GM18868 (cell line): ENCODE measurements at regions not wholly inside any gene's neighbourhood (a gene's known extent, or its start where the extent isn't known, plus 50 kb on each side); places are given as distances from the start of the nearest gene placed in this dataset.
A peak's percentile ranks its signal among the peaks of the same experiment; 100 is the strongest.
"Not testable (repeated sequence)": the region's sequence is repeated elsewhere in the genome, so short reads cannot be mapped to it uniquely, and the experiment has no call there.

Experiments used
- ATAC-seq: cut with Tn5 transposase; IDR thresholded peaks from one replicate; pipeline ENCODE4 v1.9.1; 2021; ENCODE audit warnings: mild to moderate bottlenecking, moderate library complexity; ENCODE audit not compliant: unreplicated experiment

DNA sequence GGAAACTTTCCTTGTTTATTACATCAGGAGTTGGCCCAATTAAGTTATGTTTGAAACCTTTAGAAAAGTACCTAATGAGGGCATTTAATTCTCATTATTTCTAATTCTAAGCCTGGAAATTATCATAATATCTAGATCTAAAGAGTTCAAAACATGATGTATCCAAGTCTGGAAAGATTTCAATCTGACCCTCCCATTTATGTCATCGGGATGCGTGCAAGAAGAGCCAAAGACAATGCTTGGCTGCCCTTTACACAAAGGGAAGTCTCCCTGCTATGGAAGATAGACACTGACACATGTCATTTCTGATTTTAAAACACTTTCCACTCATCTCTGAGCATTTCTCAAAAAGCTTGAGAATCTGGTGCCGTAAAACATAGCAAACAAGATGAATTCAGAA is 222.4 kb downstream of the ANTXR2 start:
- ATAC-seq, result no peak

DNA sequence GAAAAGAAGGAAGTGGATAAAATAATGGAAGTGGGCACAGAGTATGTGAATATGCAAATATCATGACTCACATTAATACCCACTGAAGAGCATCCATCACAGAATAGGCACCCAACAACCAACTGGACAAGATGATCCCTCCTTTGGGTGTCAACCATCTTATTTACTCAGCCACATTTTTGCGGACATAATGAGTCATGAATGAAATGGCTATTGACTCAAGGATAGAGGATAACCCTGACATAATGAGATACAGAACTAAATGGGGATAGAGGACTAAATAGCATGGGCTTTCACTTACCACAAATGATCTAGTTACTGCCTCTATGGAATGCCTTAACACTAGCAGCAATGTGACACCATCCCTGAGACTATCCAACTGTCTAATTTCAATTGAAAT is 224.7 kb downstream of the ANTXR2 start:
- ATAC-seq, result no peak

DNA sequence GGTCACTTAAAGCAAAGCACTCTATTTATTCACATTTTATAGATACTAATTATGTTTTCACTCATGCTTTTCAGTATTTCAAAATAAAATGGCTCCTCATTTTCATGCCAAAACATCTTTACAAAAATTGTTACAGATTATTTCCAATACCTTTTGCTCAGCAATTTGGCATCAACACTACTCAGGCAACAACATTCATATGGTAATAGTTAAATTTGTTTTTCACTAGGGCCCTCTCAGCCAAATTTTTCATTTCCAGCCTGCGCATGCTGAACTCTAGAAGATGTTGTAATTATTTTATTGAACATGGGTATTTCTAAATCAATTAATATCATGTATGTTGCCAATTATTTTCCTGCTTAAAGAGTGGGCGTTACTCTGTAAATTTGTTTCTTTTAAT is 225.6 kb downstream of the ANTXR2 start:
- ATAC-seq, result no peak

DNA sequence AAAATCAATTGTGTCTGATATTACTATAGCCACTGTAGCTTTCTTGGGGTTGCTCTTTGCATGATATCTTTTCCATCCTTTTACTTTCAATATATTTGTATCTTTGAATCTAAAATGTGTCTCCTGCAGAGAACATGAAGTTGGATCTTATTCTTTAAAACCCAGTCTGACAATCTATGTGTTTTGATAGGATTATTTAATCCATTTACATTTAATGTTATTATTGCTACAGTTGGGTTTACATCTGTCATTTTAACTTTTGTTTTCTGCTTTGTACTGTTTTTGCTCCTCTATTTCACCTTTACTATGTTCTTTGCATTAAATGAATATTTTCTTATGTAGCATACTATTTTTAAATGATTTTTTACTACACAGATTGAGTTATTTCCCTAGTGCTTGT is 230.9 kb downstream of the ANTXR2 start:
- ATAC-seq, result no peak

DNA sequence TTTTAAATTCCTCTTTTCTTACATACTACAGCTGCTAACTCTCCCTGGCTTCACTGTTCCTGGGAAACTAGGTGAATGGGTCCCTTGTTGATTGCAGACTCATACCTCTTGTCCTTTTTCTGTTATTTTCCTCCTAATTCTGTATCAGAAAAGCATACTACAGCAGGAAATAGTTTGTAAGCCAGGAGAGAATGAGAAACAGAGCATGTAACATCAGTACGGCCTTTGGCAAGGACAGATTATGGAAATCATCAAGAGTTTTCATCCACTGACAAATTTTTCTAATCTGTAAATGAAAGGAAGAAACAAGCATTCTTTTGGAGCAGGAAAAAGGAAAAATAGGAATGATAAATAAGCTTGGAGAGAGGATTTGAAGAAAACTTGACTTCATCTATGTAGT is 239.2 kb downstream of the ANTXR2 start:
- no peak for ATAC-seq

DNA sequence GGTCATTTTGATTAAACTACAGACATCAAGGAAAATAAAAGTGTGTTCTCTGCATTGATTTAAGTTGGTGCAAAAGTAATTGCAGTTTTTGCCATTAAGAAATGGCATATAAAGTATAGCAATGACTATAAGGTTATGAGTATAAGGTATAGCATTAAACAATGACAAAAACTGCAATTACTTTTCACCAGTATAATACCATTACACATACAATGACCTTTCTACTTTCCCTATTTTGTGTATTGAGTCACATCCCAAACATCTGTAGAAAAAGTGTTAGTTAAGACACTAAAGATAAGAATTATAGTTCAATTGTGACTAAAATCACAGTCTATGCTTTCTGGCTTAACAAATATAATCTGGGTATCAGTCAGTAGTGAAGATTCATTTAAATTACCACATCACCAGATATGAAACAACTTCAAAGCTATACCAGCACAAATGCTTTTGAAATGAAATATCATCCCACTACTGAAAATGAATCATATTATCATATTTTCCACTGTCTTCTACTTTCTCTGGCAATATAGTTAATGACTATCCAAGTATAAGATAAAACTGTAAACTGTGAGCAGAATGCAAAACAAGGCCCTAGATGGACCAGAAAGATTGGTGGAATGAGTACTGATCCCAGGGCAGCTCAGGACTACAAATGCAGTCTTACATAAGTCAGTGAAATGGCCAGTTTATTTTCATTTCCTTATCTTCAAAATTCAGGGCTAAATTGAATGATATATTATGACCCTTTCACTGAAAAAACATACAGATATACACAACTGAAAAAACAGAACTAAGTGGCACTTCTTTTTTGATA is 241.1 kb downstream of the ANTXR2 start:
- no peak for ATAC-seq

DNA sequence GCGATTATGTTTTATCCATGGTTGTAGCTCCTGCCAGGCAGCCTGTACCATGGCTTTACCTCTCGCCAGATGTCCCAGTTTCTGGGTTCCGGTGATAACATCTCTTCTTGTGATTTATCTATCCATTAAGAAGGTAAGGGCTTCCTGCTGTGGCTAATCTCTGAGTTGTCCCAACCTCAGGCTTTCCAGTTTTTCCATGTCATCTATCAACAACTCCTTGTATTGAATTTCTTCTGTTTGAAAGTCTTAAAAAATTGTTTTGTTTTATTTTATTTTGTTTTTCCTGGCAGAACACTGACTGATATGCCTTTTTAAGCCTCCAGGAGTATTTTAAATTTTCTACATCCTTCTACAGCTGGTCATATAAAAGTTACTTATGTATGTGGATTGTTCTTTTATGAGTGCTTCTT is 241.9 kb downstream of the ANTXR2 start:
- no peak for ATAC-seq

DNA sequence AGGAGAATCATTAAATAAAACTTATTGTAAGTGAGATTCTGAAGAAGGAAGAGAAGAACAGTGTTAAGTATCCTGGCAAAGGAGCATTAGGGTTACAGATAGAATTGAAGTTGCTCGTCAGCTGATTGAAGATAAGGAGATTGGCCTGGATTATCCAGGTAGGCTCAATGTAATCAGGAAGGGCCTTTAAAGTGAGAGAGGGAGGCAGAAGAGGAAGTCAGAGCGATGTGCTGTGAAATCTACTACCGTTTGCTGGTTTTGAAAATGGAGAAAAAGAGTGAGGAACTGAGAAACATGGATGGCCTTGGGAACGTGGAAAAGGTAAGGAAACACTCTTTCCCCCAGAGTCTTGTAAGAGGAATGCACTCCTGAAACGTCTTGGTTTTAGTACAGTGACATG is 245.7 kb downstream of the ANTXR2 start:
- ATAC-seq, result no peak

DNA sequence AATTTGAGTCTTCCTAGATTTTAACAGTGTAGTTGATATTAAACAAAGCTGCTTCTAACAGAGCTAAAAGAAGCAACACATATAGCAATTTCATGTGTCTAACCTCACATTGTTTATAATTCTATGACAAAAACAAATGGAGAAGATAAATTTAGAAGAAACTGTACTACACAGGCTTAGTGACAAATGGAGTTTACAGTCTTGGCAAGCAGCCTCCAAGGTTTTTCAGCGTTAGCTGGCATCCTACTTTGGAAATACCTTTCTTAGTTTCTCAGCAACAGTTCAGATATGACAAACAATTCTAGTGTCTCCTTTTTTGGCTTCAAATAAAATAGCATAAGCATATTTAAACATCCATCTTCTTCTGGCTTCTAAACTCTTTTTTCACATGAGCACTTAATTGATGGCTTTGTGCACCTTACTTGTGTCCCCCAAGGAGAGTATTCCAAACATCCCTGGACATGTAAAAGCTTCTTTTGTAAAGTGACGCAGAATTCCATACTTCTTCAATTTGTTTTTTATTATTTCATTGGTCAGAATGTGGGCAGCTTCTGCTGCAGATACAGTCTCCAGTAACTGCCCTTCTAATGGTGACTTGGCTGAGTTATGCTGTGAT is 249.8 kb downstream of the ANTXR2 start:
- ATAC-seq, result no peak

DNA sequence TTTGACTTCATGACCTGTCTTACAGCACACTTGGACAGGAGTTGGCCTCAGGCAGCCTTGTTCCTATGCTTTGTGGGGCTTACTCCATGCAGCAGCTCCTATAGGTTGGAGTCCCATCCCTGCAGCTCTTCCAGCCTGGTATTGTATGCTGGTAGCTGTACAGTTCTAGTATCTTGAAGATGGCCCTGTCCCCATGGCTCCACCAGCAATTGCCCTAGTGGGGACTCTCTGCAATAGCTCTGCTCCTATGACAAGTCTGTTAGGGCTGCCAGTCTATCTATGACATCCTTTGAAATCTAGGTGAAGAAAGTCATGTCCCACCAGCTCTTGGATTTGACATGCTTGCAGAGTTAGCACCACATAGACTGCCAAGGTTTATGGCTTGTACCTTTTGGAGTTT is 252.6 kb downstream of the ANTXR2 start:
- ATAC-seq, result peak; percentile 72

DNA sequence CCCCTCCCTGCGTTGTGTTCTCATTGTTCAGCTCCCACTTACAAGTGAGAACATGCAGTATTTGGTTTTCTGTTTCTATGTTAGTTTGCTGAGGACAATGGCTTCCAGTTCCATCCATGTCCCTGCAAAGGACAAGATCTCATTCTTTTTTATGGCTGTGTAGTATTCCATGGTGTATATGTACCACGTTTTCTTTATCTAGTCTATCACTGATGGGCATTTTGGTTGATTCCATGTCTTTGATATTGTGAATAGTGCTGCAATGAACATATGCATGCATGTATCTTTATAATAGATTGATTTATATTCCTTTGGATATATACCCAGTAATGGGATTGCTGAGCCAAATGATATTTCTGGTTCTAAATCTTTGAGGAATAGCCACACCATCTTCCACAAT is 265.1 kb downstream of the ANTXR2 start:
- ATAC-seq, result not testable (repeated sequence)

DNA sequence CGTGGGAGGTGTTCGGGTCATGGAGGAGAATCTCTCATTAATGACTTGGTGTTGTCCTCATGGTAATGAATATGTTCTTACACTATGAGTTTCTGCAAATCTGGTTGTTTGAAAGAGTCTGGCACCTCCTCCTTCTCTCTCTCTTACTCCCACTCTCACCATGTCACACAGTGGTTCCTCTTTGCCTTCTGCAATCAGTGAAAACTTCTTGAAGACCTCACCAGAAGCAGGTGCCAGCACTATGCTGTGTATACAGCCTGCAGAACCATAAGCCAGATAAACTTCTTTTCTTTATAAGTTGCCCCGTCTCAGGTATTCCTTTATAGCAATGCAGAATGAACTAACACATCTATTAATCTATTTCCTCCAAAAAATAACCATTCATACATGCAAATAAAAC is 275.0 kb downstream of the ANTXR2 start:
- ATAC-seq, result no peak

DNA sequence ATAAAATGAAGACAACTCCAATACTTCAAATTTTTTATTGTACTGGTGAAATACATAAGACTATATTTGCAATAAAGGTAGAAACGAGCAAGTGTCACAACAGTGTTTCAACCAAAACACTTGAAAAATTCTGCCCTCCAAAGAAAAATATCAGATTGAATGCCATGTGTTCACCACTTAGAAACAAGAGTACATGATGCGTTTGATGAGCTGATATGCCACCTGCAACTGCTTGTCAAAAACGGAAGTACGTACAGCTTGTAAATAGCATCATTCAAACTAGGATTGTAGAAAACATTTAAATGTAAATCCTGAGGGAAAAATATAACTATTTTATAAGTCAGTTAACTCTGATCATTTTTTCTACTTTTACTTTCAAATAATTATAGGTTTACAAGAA is 276.1 kb downstream of the ANTXR2 start:
- no peak for ATAC-seq

DNA sequence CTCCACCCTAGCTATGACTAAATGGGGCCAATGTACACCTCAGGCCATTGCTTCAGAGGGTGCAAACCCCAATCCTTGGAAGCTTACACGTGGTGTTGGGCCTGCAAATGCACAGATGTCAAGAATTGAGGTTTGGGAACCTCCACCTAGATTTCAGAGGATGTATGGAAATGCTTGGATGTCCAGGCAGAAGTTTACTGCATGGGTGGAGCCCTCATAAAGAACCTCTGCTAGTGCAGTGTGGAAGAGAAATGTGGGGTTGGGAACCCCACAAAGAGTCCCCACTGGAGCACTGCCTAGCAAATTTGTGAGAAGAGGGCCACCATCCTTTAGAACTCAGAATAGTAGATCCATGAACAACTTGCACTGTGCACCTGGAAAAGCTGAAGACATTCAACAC is 284.1 kb downstream of the ANTXR2 start:
- ATAC-seq, result no peak

DNA sequence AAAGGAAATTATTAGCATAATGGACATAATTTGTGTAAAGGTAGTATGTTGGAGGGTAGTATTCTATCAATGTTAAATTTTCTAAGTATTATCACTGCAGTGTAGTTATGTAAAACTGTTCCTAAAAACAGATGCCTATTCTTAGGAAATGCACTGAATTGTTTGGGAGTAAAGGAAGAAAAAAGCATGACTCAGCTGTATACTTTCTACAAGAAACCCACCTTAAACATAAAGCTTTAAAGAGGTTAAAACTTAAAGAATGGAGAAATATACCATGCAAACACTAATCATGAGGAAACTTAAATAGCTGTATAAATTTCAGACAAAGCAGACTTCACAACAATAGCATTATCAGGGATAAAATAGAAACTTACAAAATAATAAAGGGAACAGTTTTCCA is 292.9 kb downstream of the ANTXR2 start:
- no peak for ATAC-seq

DNA sequence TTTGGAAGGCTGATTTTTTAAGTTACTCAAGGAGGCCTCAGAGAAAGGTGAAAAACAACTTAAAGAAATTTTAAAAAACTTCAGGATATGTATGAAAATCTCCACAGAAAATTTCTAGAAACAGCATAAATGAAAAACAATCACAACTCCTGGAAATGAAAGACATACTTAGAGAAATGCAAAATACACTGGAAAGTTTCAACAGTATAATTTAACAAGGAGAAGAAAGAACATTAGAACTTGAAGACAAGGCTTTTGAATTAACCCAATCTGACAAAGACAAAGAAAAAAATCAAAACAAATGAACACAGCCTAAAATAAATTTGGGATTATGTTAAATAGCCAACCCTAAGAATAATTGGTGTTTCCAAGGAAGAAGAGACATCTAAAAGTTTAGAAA is 300.5 kb downstream of the ANTXR2 start:
- no peak for ATAC-seq

DNA sequence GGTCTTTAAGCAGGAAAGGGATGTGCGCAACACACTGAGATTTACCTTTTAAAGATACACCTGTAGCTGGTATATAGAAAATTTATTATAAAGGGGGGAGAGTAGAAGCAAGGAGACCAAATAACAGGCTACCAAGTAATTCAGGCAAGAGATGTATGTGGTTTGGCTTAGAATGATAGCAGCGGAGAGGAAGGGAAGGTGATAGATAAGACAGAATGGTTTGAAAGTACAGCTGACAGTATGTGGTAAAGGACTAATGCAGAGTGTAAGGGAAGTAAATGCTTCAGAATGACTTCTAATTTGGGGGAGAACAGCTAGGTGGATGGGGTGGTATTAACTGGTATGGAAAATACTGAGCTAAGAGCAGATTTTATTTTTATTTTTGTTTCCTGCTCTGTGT is 308.9 kb downstream of the ANTXR2 start:
- no peak for ATAC-seq

DNA sequence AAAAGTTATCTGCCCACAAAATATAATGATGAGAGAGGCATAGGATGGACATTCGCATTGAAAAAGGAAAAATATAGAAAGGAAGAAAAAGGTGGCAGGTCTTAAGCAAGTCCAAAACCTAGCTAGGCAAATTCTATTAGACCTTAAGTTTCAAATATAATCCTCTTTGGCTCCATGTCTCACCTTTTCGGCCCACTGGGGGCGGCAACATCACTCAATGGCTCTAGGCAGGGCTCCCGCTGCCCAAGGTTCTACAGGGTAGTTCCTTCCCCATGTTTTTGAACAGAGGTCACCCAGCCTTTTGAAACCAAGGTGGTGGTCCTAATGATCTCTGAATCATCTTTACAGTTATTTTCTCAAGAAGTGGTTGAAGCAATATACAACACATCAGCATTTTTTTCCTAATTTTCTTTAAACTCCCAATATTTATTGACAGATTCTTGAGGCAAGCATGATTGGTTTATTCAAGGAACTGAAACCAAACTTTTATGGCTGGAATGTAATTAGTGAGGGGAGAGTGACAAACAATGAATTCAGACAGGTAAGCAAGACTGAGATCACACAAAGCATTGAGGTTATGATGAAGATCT is 309.4 kb downstream of the ANTXR2 start:
- no peak for ATAC-seq

DNA sequence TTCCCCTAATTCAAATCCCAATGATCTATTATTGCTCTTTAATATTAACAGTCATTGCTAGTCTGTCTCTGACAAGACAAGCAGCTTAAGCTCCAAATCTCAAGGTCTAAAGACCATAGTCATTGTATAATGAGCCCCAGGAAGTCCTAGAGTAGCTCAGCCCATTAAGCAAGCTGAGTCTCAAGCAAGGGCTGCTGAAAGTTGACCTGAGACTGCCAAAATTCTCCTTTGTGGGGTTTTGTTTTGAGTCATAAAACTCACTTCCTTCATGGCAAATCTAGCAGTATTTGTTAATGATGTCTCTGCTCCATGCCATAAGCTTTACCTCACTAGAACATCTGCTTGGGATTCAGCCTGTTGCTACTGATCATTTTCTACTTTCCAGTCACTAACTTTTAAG is 313.2 kb downstream of the ANTXR2 start:
- ATAC-seq, result peak; percentile 79

DNA sequence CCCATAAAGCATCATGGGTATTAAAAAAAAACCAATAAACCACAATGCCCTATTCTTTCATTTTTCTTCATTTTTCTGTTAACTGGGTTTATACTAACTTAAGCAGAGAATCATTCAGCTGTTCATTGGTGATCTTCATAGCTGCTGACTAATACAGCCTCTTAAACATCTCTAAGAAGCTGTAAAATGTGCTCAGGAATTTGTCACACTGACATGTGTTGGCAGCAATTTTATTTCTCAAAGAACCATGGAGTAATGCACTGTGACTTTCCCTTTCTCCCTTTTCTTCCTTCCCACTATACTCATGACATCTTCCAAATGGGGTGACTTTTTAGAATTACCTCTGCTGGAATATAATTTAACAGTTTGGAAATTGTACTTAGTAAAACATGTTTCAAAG is 315.4 kb downstream of the ANTXR2 start:
- no peak for ATAC-seq

DNA sequence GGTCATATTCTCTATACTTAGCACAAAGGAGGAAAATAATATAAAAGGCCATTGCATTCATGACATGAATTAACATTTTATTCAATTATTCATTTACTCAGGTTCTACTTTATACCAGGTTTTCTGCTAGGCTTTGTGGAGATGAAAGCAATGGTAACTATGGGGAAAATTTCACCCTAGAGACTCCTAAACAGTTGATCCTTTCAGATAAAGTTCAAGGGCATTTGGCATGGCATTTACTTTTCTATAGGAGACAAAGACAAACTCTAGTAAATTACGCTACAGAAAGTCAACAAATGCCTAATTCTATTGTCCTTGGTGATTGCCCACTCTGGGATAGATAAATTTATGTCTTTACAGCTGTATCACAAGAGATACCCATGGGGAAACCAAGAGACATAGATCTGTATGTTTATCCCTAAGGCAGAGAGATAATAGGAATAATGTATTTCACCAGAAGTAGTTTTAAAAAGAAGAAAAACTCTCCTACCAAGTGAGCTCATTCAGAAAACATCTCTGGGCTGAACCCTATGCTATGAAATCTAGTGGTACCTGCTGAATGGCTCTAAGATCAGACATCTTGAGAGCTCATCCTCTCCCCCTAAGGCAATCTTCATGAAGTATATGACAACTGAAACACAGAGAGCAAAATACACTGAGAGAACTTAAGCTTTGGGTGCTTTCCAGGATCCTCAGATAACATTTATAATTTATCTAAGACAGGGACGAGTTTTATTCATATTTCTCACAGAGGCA is 316.7 kb downstream of the ANTXR2 start:
- no peak for ATAC-seq

DNA sequence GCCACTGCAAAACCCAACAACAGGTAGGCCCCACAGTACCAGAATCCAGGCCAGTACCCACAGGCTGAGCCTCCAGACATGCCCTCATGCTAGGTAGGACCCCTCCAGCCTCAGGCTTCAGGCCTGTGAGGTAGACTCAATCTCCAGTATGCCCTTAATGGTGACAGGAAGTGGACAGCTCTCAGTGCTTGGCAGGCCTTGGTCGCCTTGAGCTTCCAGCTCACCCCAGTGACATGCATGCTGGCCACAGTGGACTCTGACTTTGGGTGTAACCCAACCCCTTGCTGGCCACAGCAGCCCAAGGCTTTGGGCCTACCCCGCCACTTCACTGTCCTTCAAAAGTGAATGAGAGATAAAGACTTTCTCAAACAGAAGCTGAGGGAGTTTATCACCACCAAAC is 324.2 kb downstream of the ANTXR2 start:
- no peak for ATAC-seq
